ENCODE measurements at regions not wholly inside any gene's neighbourhood (a gene's known extent, or its start where the extent isn't known, plus 50 kb on each side); places are given as distances from the start of the nearest gene placed in this dataset.
A peak's percentile ranks its signal among the peaks of the same experiment; 100 is the strongest.
"Not testable (repeated sequence)": the region's sequence is repeated elsewhere in the genome, so short reads cannot be mapped to it uniquely, and the experiment has no call there.

DNA sequence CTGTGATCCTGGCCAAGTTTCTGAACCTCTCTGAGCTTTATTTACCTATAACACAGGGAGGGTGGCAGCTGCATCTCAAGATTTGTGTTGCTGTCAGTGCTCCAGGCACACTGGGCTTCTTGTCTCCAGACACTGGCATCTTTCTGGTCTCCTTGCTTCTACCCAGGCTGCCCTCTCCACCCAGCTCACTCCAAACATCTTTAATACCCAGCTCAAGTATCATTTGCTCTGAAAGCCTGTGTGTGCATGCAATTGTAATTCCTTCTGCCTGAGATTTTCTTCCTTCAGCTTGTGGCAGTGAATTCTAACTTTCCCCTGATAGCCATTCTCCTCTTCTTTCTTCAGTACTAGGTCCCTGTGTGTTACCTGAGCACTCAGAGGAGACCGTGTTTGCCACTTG lies 50.7 kb upstream of the USP7 start:
- DNase-seq = no peak

GRCh38 chr16:9015489-9015888 lies 51.8 kb upstream of the USP7 start:
- no peak for DNase-seq

DNA sequence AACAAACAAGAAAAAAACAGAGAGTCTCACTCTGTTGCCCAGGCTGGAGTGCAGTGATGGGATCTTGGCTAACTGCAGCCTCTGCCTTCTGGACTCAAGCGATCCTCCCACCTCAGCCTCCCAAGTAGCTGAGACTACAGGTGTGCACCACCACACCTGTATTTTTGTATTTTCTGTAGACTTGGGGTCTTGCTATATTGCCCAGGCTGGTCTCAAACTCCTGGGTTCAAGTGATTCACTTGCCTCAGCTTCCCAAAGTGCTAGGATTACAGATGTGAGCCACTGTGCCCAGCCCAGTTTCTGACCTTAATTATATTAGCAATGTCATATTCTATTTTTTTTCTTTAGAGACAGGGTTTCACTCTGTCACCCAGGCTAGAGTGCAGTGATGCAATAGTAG lies 52.3 kb upstream of the USP7 start:
- not testable (repeated sequence) for DNase-seq

DNA sequence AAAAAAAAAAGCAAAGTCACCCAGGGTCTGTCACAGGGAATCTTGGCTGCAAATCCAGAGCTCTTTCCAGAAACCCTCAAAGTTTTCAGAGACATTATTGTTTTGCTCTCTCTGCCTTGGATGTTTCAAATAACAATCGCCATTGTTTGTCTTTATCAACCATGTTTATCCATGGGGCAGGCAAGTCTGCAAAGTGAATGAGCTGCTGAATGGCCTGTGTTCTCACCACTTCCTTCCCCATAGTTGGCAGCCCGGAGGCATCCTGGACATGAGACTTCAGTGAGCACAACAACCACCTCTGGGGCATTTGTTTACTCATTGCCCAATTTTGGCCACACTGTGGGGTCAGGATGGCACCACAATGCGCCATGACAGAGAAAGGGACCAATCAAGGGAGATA lies 53.1 kb upstream of the USP7 start:
- no peak for DNase-seq

DNA sequence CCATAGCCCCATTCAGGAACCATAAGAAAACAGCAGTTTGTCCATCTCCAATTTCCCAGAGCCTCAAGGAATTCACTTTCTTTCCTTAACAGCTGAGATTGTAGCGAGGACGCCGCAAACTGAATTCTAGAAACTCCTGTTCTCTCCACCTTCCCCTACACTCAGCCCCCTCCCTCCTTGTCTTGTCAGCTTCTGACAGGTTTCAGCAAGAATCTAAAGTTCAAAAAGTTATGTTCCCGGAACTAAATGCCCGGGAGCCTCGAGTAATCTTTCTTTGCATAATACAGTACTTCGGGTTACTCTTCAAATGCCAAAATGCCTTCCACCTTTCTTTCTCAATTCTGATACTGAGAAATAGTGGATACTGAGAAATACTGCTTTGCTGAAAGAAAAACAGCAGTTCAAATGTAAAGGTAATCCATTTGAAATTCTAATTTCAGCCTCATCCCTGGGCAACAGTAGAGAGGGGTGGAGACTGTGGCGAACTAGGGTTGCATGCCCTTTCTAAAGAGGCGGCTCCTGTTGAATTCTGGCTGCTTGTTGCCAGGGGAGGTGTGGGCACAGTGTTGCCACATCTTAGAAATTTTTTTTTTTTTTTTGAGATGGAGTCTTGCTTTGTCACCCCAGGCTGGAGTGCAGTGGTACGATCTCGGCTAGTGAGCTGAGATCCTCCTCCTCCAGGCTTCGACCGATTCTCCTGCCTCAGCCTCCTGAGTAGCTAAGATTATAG lies 63.5 kb upstream of the USP7 start:
- no peak for DNase-seq

DNA sequence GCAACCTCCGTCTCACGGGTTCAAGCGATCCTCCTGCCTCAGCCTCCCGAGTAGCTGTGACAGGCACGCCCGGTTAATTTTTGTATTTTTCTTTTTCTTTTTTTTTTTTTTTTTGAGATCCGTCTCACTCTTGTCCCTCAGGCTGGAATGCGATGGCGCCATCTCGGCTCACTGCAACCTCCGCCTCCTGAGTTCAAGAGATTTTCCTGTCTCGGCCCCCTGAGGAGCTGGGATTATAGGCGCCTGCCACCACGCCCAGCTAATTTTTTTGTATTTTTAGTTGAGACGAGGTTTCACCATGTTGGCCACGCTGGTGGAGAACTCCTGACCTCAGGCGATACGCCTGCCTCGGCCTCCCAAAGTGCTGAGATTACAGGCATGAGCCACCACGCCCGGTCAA lies 63.0 kb upstream of the HAPSTR1 start:
- not testable (repeated sequence) for DNase-seq

DNA sequence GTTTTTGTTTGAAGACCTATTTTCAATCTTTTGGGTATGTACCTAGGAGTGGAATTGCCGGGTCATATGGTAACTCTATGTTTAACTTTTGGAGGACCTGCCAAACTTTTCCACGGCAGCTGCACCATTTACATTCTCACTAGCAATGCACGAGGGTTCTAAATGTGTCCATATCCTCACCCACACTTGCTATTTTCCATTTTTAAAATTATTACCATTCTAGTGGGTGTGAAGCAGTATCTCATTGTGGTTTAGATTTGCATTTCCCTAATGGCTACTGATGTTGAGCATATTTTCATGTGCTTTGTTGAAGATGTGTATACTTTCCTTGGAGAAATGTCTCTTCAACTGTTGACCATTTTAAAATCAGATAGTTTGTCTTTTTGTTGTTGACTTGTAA lies 60.3 kb upstream of the HAPSTR1 start:
- DNase-seq = no peak

- peak; percentile 72 for DNase-seq
Measured at GRCh38 chr16:9033125-9033830, 58.2 kb upstream of the HAPSTR1 start.

- no peak for DNase-seq
Measured at GRCh38 chr16:9034056-9034455, 57.4 kb upstream of the HAPSTR1 start.

- no peak for DNase-seq
Measured at GRCh38 chr16:9035996-9036395, 55.4 kb upstream of the HAPSTR1 start.

DNA sequence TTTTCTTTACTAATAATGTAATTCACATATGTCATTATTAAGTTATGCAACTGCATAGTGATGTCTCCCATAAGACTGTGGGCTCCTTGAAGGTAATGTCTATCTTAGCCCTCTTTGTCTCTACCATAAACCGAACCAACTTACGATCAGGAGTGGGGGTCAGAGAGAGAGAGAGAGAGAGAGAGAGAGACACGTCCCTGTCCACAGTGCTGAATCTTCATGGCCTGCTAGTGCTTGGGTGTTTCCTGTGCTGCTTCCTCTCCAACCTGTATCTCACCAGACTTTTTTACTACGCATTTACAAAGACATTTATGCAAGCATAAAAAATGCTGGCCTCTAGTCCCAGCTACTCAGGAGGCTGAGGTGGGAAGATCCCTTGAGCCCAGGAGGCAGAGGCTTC lies 52.2 kb upstream of the HAPSTR1 start:
- no peak for DNase-seq

DNA sequence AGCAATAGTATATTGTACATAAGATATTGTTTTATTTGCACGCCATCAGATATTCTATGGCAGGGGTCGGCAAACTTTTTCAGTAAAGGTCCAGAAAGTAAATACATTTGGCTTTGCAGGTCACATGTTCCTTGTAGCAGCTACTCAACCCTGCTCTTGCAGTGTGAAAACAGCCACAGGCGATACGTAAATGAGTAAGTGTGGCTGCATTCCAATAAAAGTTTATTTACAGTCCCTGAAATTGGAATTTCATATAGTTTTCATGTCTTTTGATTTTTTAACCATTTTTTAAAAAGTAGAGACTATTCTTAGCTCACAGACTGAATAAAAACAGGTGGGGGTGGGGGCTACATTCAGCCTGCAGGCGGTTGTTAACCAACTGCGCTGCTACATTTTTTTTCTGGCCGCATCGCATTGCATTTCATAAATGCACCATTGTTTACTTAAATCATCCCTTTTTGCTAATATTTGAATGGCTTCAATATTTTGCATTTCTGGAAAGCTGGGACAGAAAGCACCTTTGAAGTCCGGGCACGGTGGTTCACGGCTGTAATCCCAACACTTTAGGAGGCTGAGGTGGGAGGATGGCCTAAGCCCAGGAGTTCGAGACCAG lies 50.5 kb upstream of the HAPSTR1 start:
- no peak for DNase-seq

All from NCI-H69 (cell line).